WTC11 (cell line): ENCODE measurements at regions not wholly inside any gene's neighbourhood (a gene's known extent, or its start where the extent isn't known, plus 50 kb on each side); places are given as distances from the start of the nearest gene placed in this dataset.

Source experiments
- CTCF ChIP-seq: fragments of 200-600 bp; IDR thresholded peaks from 2 replicates; pipeline ENCODE4 v1.8.0; 2022; ENCODE audit warnings: antibody characterized with exemption
- ESRRA ChIP-seq: sonication (generic); formaldehyde crosslinking; IDR thresholded peaks from 2 replicates; pipeline ENCODE4 v1.8.1; 2022; ENCODE audit warnings: mild to moderate bottlenecking, missing genetic modification reagents, borderline replicate concordance
- FOXK1 ChIP-seq: sonication (generic); formaldehyde crosslinking; IDR thresholded peaks from 2 replicates; pipeline ENCODE4 v1.8.0; 2022; ENCODE audit warnings: mild to moderate bottlenecking, moderate library complexity, missing genetic modification reagents
- GTF2I ChIP-seq: fragments of 250-450 bp; sonication (Bioruptor Pico); conservative IDR thresholded peaks from 2 replicates; pipeline ENCODE4 v1.4.0; 2021; ENCODE audit warnings: mild to moderate bottlenecking
- NFYB ChIP-seq: sonication (generic); formaldehyde crosslinking; conservative IDR thresholded peaks from 2 replicates; pipeline ENCODE4 v1.8.0; 2022; ENCODE audit warnings: low read depth, missing genetic modification reagents
- NR1H2 ChIP-seq: sonication (generic); formaldehyde crosslinking; IDR thresholded peaks from 2 replicates; pipeline ENCODE4 v1.9.0; 2021; ENCODE audit warnings: mild to moderate bottlenecking, moderate library complexity, missing genetic modification reagents
- NR2C2 ChIP-seq: sonication (generic); formaldehyde crosslinking; IDR thresholded peaks from 2 replicates; pipeline ENCODE4 v1.8.0; 2022; ENCODE audit warnings: mild to moderate bottlenecking, missing genetic modification reagents
- TEAD1 ChIP-seq: sonication (generic); formaldehyde crosslinking; IDR thresholded peaks from 2 replicates; pipeline ENCODE4 v1.8.0; 2022; ENCODE audit warnings: mild to moderate bottlenecking, missing genetic modification reagents
- USF2 ChIP-seq: sonication (generic); formaldehyde crosslinking; IDR thresholded peaks from 2 replicates; pipeline ENCODE4 v1.8.1; 2023; ENCODE audit warnings: mild to moderate bottlenecking, missing genetic modification reagents, moderate library complexity
- ZNF121 ChIP-seq: sonication (generic); formaldehyde crosslinking; IDR thresholded peaks from 2 replicates; pipeline ENCODE4 v1.8.0; 2023; ENCODE audit warnings: missing genetic modification reagents

- TF ChIP-seq ZNF121 (CRISPR knock-in tag): no peak
- TF ChIP-seq GTF2I (CRISPR knock-in tag): no peak
- TF ChIP-seq NR1H2 (CRISPR knock-in tag): no peak
- no peak for TF ChIP-seq ESRRA
- TF ChIP-seq FOXK1: no peak
- TF ChIP-seq NR2C2 (CRISPR knock-in tag): no peak
- no peak for TF ChIP-seq CTCF
- TF ChIP-seq USF2 (CRISPR knock-in tag): no peak
- no peak for TF ChIP-seq TEAD1 (CRISPR knock-in tag)
- no peak for TF ChIP-seq NFYB (CRISPR knock-in tag)
Measured at GRCh38 chr12:88725592-88726143, 145.4 kb upstream of the KITLG start.
